ENCODE measurements at regions not wholly inside any gene's neighbourhood (a gene's known extent, or its start where the extent isn't known, plus 50 kb on each side); places are given as distances from the start of the nearest gene placed in this dataset.

- TF ChIP-seq EZH2 (IDR thresholded peaks at IDR 0.05; ENCODE audit: borderline replicate concordance, insufficient read depth, low read depth, low read length, poor library complexity, severe bottlenecking) = no peak
- no peak for TF ChIP-seq CTCF (IDR thresholded peaks at IDR 0.05)
These were observed 842.1 kb downstream of the TBC1D22A start for GRCh38 chr22:47604563-47604962.
